ENCODE measurements at regions not wholly inside any gene's neighbourhood (a gene's known extent, or its start where the extent isn't known, plus 50 kb on each side); places are given as distances from the start of the nearest gene placed in this dataset.
"Not testable (repeated sequence)": the region's sequence is repeated elsewhere in the genome, so short reads cannot be mapped to it uniquely, and the experiment has no call there.

GRCh38 chr11:114801773-114802172 is 123.4 kb downstream of the NXPE2 start:
- TF ChIP-seq ZNF232 (CRISPR knock-in tag; IDR thresholded peaks at IDR 0.05) (no peak), CBFB (CRISPR knock-in tag; IDR thresholded peaks at IDR 0.05; ENCODE audit: low read depth) (no peak), USF2 (CRISPR knock-in tag; IDR thresholded peaks at IDR 0.05) (no peak), ERG (CRISPR knock-in tag; IDR thresholded peaks at IDR 0.05) (no peak), AFF4 (CRISPR knock-in tag; IDR thresholded peaks at IDR 0.05; ENCODE audit: borderline replicate concordance) (no peak)
- Mint-ChIP-seq H3K9me3 (peaks cover 17% of the 10 kb centered on the region), H3K4me1 (peaks cover 38% of the 10 kb centered on the region), H3K36me3 (peaks cover 22% of the 10 kb centered on the region), H3K27ac (no peak overlapping the region), H3K27me3 (ENCODE audit: low read depth) (peaks cover 4% of the 10 kb centered on the region), H3K4me3 (no peak overlapping the region)
- ATAC-seq (no peak), DNase-seq (ENCODE audit: low spot score) (no peak)
- ChIA-PET CTCF (no interaction called here), POLR2A (no interaction called here)

- Mint-ChIP-seq H3K27ac (no peak overlapping the region), H3K27me3 (ENCODE audit: low read depth) (peaks cover 4% of the 10 kb centered on the region), H3K4me1 (peaks cover 38% of the 10 kb centered on the region), H3K36me3 (peaks cover 22% of the 10 kb centered on the region), H3K9me3 (peaks cover 20% of the 10 kb centered on the region), H3K4me3 (no peak overlapping the region)
- DNase-seq (ENCODE audit: low spot score) (no peak), ATAC-seq (no peak)
- ChIA-PET POLR2A (no interaction called here), CTCF (no interaction called here)
- no peak for TF ChIP-seq HMGA2 (CRISPR knock-in tag; IDR thresholded peaks at IDR 0.05)
- no peak for TF ChIP-seq OVOL2 (CRISPR knock-in tag; IDR thresholded peaks at IDR 0.05; ENCODE audit: borderline replicate concordance)
- TF ChIP-seq ESRRA (CRISPR knock-in tag; IDR thresholded peaks at IDR 0.05; ENCODE audit: borderline replicate concordance), result no peak
- TF ChIP-seq RORB (CRISPR knock-in tag; IDR thresholded peaks at IDR 0.05), result no peak
- TF ChIP-seq NFATC4 (CRISPR knock-in tag; IDR thresholded peaks at IDR 0.05), result no peak
- TF ChIP-seq SP1 (CRISPR knock-in tag; conservative IDR thresholded peaks at IDR 0.05), result no peak
- TF ChIP-seq MXD4 (CRISPR knock-in tag; IDR thresholded peaks at IDR 0.05; ENCODE audit: borderline replicate concordance), result no peak
- TF ChIP-seq ZMAT4 (CRISPR knock-in tag; IDR thresholded peaks at IDR 0.05), result no peak
Measured at GRCh38 chr11:114802878-114803277, 124.6 kb downstream of the NXPE2 start.

GRCh38 chr11:114805431-114805830 is 127.1 kb downstream of the NXPE2 start:
- H3K4me3 Mint-ChIP-seq; H3K27me3 Mint-ChIP-seq (ENCODE audit: low read depth); H3K27ac Mint-ChIP-seq; ATAC-seq; POLR2A ChIA-PET: not testable (repeated sequence)
- peak; percentile 68 for DNase-seq (ENCODE audit: low spot score)
- H3K9me3 Mint-ChIP-seq, result peaks cover 22% of the 10 kb centered on the region
- CTCF ChIA-PET, result interaction anchor here (0.7 kb wide), 1 partner anchor 28 kb away, joined by 3 read pairs; no protein-coding TSS in a partner anchor
- H3K36me3 Mint-ChIP-seq, result peaks cover 22% of the 10 kb centered on the region
- peaks cover 20% of the 10 kb centered on the region for H3K4me1 Mint-ChIP-seq

- DNase-seq (ENCODE audit: low spot score) (no peak), ATAC-seq (no peak)
- Mint-ChIP-seq H3K4me1 (peaks cover 11% of the 10 kb centered on the region; the same call in 1 of the 2 replicates), H3K27me3 (ENCODE audit: low read depth) (no peaks in the 10 kb centered on the region), H3K27ac (no peak overlapping the region), H3K4me3 (no peak overlapping the region), H3K9me3 (peaks cover 5% of the 10 kb centered on the region), H3K36me3 (no peaks in the 10 kb centered on the region)
- ChIA-PET POLR2A (no interaction called here), CTCF (interaction anchor here (3.1 kb wide), 1 partner anchor 37 kb away, joined by 12 read pairs; no protein-coding TSS in a partner anchor)
- no peak for TF ChIP-seq ETV6 (CRISPR knock-in tag; IDR thresholded peaks at IDR 0.05)
- TF ChIP-seq ZNF219 (CRISPR knock-in tag; IDR thresholded peaks at IDR 0.05; ENCODE audit: borderline replicate concordance), result no peak
- TF ChIP-seq ESRRA (CRISPR knock-in tag; IDR thresholded peaks at IDR 0.05; ENCODE audit: borderline replicate concordance), result no peak
- TF ChIP-seq PRDM15 (CRISPR knock-in tag; IDR thresholded peaks at IDR 0.05), result no peak
- TF ChIP-seq ZNF317 (CRISPR knock-in tag; IDR thresholded peaks at IDR 0.05; ENCODE audit: borderline replicate concordance, low read depth), result no peak
- no peak for TF ChIP-seq TEAD4 (CRISPR knock-in tag; IDR thresholded peaks at IDR 0.05)
- no peak for TF ChIP-seq NFATC4 (CRISPR knock-in tag; IDR thresholded peaks at IDR 0.05)
- TF ChIP-seq ZSCAN18 (CRISPR knock-in tag; IDR thresholded peaks at IDR 0.05), result no peak
Measured at GRCh38 chr11:114811971-114812370, 133.6 kb downstream of the NXPE2 start.

Measured in WTC11 (cell line).